Left hindlimb (tissue), 1 donor: ENCODE measurements at regions not wholly inside any gene's neighbourhood (a gene's known extent, or its start where the extent isn't known, plus 50 kb on each side); places are given as distances from the start of the nearest gene placed in this dataset.
A peak's percentile ranks its signal among the peaks of the same experiment; 100 is the strongest.

Source experiments
- DNase-seq: peaks from one replicate; pipeline ENCODE4 v3.0.0-alpha.2; 2018

GRCh38 chr11:69918938-69919650, 99.9 kb upstream of the FGF3 start:
- peak; percentile 72 for DNase-seq

DNA sequence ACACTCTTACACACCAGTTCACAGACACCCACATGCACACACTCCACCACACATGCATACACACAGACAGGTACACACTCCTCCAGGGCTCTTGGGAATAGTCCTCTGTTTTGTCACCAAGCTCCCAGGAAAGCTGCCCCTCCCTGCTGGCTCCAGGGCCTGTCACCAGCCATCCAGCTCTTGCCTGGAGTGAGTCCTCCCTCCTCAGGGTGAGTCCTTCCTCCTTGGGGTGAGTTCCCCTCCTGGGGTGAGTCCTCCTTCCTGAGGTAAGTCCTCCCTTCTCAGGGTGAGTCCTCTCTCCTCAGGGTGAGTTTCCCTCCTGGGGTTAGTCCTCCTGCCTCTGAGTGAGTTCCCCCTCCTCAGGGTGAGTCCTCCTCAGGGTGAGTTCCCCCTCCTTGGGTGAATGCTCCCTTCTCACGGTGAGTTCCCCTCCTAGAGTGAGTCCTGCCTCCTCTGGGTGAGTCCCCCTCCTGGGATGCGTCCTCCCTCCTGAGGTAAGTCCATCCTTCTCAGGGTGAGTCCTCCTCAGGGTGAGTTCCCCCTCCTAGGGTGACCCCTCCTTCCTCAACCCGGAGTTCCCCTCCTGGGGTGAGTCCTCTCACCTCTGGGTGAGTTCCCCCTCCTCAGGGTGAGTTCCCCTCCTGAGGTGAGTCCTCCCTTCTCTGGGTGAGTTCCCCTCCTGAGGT, 100.6 kb upstream of the FGF3 start:
- DNase-seq = no peak

- DNase-seq = no peak
Measured at GRCh38 chr11:69920345-69921127, 101.3 kb upstream of the FGF3 start.

- DNase-seq = no peak
Measured at GRCh38 chr11:69921128-69922014, 102.2 kb upstream of the FGF3 start.

DNA sequence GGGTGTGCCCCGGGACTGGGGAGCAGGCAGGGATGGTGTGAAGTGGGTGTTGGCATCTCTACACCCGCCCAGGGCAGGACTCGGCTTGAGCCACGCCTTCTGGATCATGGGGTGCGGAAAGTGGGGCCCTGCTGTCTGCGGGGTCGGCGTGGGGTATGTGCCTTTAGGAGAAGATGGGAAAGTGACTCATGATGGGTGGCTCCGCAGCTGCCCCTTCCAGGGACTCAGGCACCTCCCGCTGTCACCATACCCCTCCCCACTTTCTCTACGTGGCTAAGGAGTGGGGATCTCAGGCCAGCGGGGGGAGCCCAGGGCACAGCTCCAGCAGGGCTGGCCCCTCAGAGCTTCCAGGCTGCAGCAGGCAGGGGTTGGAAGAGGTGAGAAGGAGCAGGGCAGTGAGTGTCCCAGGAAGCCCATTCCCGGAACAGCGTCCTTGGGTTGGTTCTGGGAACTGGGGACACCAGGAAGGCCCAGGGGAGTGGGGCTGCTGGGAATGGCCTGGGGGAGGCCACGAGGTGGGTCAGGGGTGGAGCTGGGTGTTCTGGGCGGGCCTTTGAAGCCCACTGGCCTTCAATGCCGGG, 102.9 kb upstream of the FGF3 start:
- DNase-seq = no peak

DNA sequence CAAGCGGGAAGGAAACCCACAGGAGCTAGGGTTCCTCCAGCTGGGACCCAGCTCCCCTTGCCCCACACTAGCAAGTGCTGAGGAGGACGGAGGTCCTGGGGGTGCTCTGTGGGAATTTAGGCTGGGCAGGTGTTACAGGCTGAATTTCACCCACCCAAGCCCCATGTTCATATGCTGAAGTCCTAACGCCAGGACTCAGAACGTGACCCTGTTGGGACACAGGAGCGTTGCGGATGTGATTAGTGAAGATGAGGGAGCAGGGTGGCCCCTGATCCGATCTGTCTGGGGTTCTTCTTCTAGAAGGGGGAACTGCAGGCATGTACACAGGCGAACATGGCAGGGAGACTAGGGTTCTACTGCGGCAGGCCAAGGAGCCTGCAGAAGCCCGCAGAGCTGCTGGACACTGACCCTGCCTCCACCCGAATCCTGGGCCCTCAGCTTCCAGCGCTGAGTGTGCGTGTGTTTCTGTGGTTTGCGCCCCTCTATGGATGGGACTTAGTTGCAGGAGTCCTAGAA, 103.4 kb upstream of the FGF3 start:
- no peak for DNase-seq

DNA sequence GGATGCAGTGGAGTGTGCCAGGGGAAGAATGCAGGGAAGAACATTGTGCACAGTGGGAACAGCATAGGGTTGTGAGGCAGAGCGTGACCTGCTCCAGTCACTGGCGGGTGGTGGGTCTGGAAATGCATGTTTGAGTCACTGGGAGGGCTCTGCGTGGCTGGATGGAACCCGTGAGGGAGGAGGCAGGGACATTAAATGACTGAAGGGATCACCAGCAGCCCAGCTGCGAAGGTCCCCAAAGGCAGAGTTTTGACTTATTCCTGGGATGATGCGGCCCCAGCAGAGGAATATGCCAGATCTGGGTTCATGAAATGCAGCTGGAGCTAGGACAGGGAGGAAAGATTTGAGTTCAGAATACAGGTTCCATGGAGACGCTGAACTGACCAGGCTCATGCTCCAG, 104.0 kb upstream of the FGF3 start:
- DNase-seq = no peak

DNA sequence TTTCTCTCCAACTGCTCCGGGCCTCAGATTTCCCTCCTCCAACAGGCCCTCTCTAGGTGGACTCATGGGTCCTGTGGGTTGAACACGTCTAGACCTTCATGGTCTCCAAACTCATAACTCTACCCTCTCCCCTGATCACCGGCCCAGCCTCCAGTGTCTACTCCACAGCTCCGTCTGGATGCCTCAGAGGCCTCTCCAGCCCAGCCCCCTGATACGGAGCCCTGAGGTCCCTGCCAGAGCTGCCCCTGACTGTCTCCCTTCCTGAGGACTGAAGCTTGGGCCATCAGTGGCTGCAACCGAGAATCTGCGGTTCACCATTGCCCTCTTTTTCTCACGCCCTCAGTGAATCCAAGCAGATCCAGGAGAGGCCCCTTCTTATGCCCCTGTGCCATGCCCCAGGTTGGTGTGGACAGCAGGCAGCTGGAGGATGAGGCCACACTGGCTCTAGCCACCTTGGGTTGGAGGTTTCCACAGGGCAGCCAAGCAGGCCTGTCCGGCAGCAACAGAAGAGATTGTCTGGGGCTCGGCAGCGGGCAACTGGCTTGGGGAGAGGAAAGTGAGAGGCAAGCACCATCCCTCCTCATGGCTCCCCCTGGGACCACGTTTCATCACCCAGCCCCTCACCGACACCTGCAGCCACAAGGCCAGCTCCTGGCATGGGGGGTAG, 104.6 kb upstream of the FGF3 start:
- DNase-seq = peak; percentile 8

DNA sequence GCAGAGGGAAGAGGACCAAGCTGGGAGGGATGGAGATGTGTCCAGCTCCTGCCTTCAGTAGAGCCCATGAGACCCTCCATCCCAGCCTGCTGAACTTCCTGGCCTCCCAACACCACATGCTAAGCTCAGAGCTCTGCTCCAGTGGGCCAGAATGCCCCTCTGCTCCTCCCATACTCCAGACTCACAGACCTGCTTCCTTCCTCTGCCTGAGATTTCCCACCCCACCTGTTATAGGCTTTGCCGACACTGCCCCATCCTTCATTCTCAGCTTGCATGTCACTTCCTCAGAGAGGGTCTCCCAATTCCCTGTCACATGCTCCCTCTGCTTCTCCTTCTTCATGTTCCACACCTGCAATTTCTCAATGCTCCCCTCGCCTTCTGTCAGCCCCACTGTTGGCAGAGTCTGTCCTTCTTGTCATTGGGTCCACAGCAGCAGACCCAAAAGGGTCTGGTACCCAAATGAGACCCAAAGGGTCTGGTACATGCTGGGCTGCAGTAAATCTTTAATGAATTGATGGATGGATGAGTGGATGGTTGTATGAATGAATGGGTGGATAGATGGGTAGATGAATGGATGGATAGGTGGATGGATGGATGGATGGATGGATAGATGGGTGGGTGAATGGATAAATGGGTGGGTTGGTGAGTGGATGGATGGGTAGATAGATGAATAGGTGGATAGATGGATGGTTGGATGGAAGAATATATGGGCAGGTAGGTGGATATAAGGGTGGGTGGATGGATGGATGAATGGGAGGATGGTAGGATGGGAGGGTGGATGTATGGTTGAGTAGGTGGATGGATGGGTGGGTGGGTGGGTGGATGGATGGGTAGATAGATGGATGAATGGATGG, 105.3 kb upstream of the FGF3 start:
- DNase-seq = peak; percentile 5

GRCh38 chr11:69925366-69926196, 106.4 kb upstream of the FGF3 start:
- peak; percentile 13 for DNase-seq

- DNase-seq = peak; percentile 15
Measured at GRCh38 chr11:69926376-69927050, 107.3 kb upstream of the FGF3 start.

DNA sequence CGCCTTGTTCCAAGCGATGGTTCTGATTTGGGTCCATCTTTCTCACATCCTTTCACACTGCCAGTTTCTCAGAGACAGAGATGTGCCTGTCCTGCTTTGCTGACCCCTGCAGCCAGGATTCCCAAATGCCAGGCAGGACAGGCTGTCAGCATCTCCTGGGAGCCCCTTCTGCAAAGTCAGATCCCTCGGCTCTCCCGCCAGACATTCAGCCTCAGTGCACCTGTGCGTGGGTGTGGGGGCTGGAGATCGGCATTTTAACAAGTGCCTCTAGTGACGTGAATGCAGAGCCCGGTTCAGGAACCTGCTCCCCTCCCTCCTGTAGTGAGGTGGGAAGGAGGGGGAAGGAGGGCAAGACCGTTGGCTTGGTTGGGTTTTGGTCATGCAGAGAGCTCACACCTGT, 108.9 kb upstream of the FGF3 start:
- DNase-seq = peak; percentile 12

GRCh38 chr11:69928975-69929374, 109.8 kb upstream of the FGF3 start:
- no peak for DNase-seq

GRCh38 chr11:69930081-69931059, 111.2 kb upstream of the FGF3 start:
- DNase-seq = peak; percentile 21

DNA sequence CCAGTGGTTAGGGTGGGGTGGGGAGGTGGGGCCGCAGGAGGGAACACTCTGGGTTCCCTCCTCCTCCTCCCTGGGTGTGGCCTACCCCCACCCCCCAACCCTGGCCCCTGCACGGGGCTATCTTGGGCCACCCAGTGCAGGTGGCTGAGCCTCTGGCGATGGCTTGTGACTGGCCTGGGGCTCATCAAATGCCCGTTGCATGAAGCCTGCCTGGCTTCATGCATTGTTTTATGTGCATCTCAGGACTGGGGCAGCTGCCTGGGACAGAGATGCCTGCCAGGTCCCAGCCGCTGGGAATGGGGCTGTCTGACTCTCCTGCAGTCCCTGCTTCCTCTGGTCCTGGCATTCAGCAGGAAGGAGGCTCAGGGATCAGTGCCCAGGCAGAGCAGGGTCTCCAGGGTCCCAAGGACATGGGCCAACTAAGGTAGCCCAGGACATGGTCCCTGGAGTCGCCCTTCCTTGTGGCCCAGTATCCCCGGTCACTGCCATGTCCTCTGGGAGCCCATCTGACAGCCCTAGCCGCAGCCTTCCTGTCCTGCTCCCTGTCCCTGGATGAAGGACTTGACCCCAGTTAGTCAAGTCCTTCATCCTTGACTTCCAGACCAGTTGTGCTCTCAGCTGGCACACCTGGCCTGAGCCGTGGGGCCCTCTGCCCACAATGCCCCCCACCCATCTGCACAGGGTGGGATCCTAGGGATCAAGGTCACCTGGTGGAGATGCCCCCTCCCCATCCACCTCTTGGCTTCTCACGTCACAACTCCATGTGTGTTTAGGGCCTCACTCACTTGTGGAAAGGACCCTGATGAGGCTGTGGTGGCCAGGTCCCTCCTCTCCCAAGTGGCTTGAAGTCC, 112.1 kb upstream of the FGF3 start:
- DNase-seq = peak; percentile 8

- no peak for DNase-seq
Measured at GRCh38 chr11:69931994-69932910, 113.0 kb upstream of the FGF3 start.
